22Rv1 (cell line): ENCODE measurements at regions not wholly inside any gene's neighbourhood (a gene's known extent, or its start where the extent isn't known, plus 50 kb on each side); places are given as distances from the start of the nearest gene placed in this dataset.

Experiments
- ZFX ChIP-seq: fragments of 450-650 bp; IDR thresholded peaks from 2 replicates; pipeline ENCODE4 v1.6.1; 2017; ENCODE audit warnings: antibody characterized with exemption, borderline replicate concordance
- TF ChIP-seq, protein P1 (sequence below): fragments of 450-650 bp; IDR thresholded peaks from 2 replicates; pipeline ENCODE4 v1.5.1; 2017; ENCODE audit warnings: mild to moderate bottlenecking

DNA sequence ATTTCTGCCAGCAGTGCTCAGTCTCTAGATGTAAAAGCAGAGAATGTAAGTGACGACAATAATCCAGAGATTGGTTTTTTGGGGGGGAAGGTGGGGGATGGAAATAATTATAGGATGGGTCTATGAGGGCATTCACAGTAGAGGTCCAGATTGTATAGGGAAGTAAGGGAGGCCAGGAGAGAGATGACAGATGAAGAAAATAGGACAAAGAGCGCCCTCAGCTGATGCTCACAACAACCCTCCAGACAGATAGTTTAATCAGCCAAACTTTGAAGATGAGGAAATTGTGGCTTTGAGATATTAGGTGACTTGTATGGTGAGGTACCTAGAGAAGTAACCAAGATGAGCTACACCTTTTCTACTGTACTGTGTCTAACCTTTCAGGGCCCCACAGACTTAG is 137.9 kb downstream of the MAGEB17 start:
- TF ChIP-seq, protein P1, sequence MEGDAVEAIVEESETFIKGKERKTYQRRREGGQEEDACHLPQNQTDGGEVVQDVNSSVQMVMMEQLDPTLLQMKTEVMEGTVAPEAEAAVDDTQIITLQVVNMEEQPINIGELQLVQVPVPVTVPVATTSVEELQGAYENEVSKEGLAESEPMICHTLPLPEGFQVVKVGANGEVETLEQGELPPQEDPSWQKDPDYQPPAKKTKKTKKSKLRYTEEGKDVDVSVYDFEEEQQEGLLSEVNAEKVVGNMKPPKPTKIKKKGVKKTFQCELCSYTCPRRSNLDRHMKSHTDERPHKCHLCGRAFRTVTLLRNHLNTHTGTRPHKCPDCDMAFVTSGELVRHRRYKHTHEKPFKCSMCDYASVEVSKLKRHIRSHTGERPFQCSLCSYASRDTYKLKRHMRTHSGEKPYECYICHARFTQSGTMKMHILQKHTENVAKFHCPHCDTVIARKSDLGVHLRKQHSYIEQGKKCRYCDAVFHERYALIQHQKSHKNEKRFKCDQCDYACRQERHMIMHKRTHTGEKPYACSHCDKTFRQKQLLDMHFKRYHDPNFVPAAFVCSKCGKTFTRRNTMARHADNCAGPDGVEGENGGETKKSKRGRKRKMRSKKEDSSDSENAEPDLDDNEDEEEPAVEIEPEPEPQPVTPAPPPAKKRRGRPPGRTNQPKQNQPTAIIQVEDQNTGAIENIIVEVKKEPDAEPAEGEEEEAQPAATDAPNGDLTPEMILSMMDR, result no peak
- TF ChIP-seq ZFX, result no peak
